PC-3 (cell line): ENCODE measurements at regions not wholly inside any gene's neighbourhood (a gene's known extent, or its start where the extent isn't known, plus 50 kb on each side); places are given as distances from the start of the nearest gene placed in this dataset.

Experiments used
- CTCF ChIP-seq: fragments of 300-600 bp; sonication (generic); conservative IDR thresholded peaks from 2 replicates; pipeline ENCODE4 v1.5.1; 2017; ENCODE audit warnings: antibody characterized with exemption, low read depth, mild to moderate bottlenecking, low read length
- EZH2 ChIP-seq: fragments of 300-600 bp; sonication (generic); IDR thresholded peaks from one replicate; pipeline ENCODE4 v1.6.1; 2017; ENCODE audit warnings: antibody characterized with exemption, mild to moderate bottlenecking, low read length; ENCODE audit not compliant: unreplicated experiment
- EZH2phosphoT487 ChIP-seq: fragments of 300-600 bp; sonication (generic); IDR thresholded peaks from 2 replicates; pipeline ENCODE4 v1.6.1; 2018; ENCODE audit warnings: mild to moderate bottlenecking, antibody characterized with exemption, low read length, borderline replicate concordance

- TF ChIP-seq CTCF (no peak), EZH2phosphoT487 (no peak), EZH2 (no peak)
Observed at GRCh38 chr3:54047568-54047967, 74.8 kb upstream of the CACNA2D3 start.
